Neural cell (in vitro differentiated cells): ENCODE measurements at regions not wholly inside any gene's neighbourhood (a gene's known extent, or its start where the extent isn't known, plus 50 kb on each side); places are given as distances from the start of the nearest gene placed in this dataset.

Experiments used
- EZH2 ChIP-seq: fragments of 200-600, 300-800 bp; shearing (Covaris generic), sonication (generic); IDR thresholded peaks from 2 replicates; pipeline ENCODE4 v1.6.1; 2014; ENCODE audit warnings: antibody characterized with exemption, low read length, borderline replicate concordance, mild to moderate bottlenecking; ENCODE audit not compliant: insufficient read depth, poor library complexity, severe bottlenecking
- POLR2AphosphoS5 ChIP-seq: IDR thresholded peaks from 2 replicates; pipeline ENCODE4 v1.6.1; 2012
- SMC3 ChIP-seq: fragments of 450-650 bp; conservative IDR thresholded peaks from 2 replicates; pipeline ENCODE4 v1.6.1; 2014; ENCODE audit warnings: antibody characterized with exemption, mild to moderate bottlenecking, moderate library complexity; ENCODE audit not compliant: poor library complexity
- TAF1 ChIP-seq: IDR thresholded peaks from 2 replicates; pipeline ENCODE4 v1.6.1; 2012; ENCODE audit warnings: low read depth
- TF ChIP-seq, protein P1 (sequence below): fragments of 450-650 bp; IDR thresholded peaks from 2 replicates; pipeline ENCODE4 v1.5.1; 2014; ENCODE audit warnings: antibody characterized with exemption, mild to moderate bottlenecking, moderate library complexity; ENCODE audit not compliant: poor library complexity, severe bottlenecking

DNA sequence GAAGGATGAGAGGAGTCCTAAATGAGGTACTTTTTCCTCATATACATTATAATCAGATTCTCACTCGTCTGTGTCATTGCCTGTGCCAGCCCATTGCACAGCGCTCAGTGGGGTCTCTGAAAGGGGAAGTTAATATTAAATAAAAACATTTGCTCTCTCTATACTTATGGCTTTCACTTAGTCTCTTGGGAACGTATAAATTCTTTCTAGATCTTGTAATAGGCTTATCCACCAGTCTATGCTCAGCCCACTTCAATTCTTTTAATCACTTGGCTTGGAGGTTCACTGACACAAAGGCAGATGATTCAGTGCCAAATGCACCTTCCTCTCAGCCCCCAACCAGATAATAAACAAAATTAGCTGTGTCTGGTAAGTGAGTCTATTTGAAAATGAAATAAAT is 164.3 kb upstream of the OGFRL1 start:
- TF ChIP-seq TAF1 (no peak), POLR2AphosphoS5 (no peak), EZH2 (no peak), SMC3 (no peak)
- TF ChIP-seq, protein P1, sequence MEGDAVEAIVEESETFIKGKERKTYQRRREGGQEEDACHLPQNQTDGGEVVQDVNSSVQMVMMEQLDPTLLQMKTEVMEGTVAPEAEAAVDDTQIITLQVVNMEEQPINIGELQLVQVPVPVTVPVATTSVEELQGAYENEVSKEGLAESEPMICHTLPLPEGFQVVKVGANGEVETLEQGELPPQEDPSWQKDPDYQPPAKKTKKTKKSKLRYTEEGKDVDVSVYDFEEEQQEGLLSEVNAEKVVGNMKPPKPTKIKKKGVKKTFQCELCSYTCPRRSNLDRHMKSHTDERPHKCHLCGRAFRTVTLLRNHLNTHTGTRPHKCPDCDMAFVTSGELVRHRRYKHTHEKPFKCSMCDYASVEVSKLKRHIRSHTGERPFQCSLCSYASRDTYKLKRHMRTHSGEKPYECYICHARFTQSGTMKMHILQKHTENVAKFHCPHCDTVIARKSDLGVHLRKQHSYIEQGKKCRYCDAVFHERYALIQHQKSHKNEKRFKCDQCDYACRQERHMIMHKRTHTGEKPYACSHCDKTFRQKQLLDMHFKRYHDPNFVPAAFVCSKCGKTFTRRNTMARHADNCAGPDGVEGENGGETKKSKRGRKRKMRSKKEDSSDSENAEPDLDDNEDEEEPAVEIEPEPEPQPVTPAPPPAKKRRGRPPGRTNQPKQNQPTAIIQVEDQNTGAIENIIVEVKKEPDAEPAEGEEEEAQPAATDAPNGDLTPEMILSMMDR = no peak
